ENCODE measurements at regions not wholly inside any gene's neighbourhood (a gene's known extent, or its start where the extent isn't known, plus 50 kb on each side); places are given as distances from the start of the nearest gene placed in this dataset.
A peak's percentile ranks its signal among the peaks of the same experiment; 100 is the strongest.

- DNase-seq (ENCODE audit: low spot score) = peak; percentile 4
Measured at GRCh38 chr6:26214803-26215584, 127.8 kb downstream of the HFE start.

GRCh38 chr6:26215585-26216358 is 128.5 kb downstream of the HFE start:
- DNase-seq (ENCODE audit: low spot score) = peak; percentile 72

- peak; percentile 98 for DNase-seq (ENCODE audit: low spot score)
Measured at GRCh38 chr6:26216359-26216885, 129.2 kb downstream of the HFE start.

GRCh38 chr6:26216886-26217713 is 129.9 kb downstream of the HFE start:
- DNase-seq (ENCODE audit: low spot score) = no peak

GRCh38 chr6:26217714-26218075 is 130.5 kb downstream of the HFE start:
- DNase-seq (ENCODE audit: low spot score) = peak; percentile 51

GRCh38 chr6:26218824-26219223 is 131.6 kb downstream of the HFE start:
- DNase-seq (ENCODE audit: low spot score) = no peak

- DNase-seq (ENCODE audit: low spot score) = no peak
Measured at GRCh38 chr6:26220145-26220970, 133.1 kb downstream of the HFE start.

GRCh38 chr6:26221186-26221585 is 134.0 kb downstream of the HFE start:
- DNase-seq (ENCODE audit: low spot score) = no peak

GRCh38 chr6:26222571-26222970 is 135.3 kb downstream of the HFE start:
- no peak for DNase-seq (ENCODE audit: low spot score)

- no peak for DNase-seq (ENCODE audit: low spot score)
Measured at GRCh38 chr6:26223228-26223627, 136.0 kb downstream of the HFE start.

- peak; percentile 89 for DNase-seq (ENCODE audit: low spot score)
Measured at GRCh38 chr6:26223650-26224546, 136.7 kb downstream of the HFE start.

GRCh38 chr6:26224547-26224912 is 137.3 kb downstream of the HFE start:
- DNase-seq (ENCODE audit: low spot score) = no peak

GRCh38 chr6:26224940-26225847 is 138.0 kb downstream of the HFE start:
- DNase-seq (ENCODE audit: low spot score) = no peak

- no peak for DNase-seq (ENCODE audit: low spot score)
Measured at GRCh38 chr6:26225848-26226578, 138.8 kb downstream of the HFE start.

- no peak for DNase-seq (ENCODE audit: low spot score)
Measured at GRCh38 chr6:26226579-26226967, 138.4 kb upstream of the BTN3A2 start.

GRCh38 chr6:26230351-26230750 is 134.6 kb upstream of the BTN3A2 start:
- no peak for DNase-seq (ENCODE audit: low spot score)

GRCh38 chr6:26231006-26231587 is 133.9 kb upstream of the BTN3A2 start:
- DNase-seq (ENCODE audit: low spot score) = no peak

Measured in HT-29 (cell line).